ENCODE measurements at regions not wholly inside any gene's neighbourhood (a gene's known extent, or its start where the extent isn't known, plus 50 kb on each side); places are given as distances from the start of the nearest gene placed in this dataset.

DNA sequence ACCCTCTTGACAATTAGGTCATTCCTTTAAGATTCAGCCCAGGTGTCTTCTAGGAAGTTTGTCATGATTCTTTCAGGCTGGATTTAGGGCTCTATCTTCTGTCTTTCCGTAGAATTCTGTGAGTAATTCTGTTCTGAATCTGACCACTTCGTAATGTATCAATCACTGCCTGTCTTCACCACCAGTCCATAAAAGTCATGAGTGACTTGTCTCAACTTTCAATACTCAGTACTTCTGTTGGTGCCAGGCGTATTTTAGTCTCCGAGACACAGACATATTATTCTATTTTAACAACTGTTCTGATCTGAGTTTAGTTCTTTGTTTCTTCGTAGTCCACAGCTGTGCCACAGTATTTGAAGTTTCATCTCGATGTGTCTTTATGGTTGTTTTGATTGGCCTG, 310.7 kb downstream of the PPARGC1A start:
- H3K4me3 ChIP-seq, result no peak overlapping the region
- no peak for TF ChIP-seq POLR2A (IDR thresholded peaks at IDR 0.05)
- TF ChIP-seq, protein P1, sequence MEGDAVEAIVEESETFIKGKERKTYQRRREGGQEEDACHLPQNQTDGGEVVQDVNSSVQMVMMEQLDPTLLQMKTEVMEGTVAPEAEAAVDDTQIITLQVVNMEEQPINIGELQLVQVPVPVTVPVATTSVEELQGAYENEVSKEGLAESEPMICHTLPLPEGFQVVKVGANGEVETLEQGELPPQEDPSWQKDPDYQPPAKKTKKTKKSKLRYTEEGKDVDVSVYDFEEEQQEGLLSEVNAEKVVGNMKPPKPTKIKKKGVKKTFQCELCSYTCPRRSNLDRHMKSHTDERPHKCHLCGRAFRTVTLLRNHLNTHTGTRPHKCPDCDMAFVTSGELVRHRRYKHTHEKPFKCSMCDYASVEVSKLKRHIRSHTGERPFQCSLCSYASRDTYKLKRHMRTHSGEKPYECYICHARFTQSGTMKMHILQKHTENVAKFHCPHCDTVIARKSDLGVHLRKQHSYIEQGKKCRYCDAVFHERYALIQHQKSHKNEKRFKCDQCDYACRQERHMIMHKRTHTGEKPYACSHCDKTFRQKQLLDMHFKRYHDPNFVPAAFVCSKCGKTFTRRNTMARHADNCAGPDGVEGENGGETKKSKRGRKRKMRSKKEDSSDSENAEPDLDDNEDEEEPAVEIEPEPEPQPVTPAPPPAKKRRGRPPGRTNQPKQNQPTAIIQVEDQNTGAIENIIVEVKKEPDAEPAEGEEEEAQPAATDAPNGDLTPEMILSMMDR (IDR thresholded peaks at IDR 0.05), result no peak
- no peak overlapping the region for H3K27ac ChIP-seq
- no peaks in the 10 kb centered on the region for H3K4me1 ChIP-seq
- no peaks in the 10 kb centered on the region for H3K9me3 ChIP-seq
- no peak for DNase-seq
- no peaks in the 10 kb centered on the region for H3K27me3 ChIP-seq
- H3K36me3 ChIP-seq, result no peaks in the 10 kb centered on the region

GRCh38 chr4:23577398-23577797, 312.4 kb downstream of the PPARGC1A start:
- H3K27ac ChIP-seq, result no peak overlapping the region
- H3K4me1 ChIP-seq, result no peaks in the 10 kb centered on the region
- TF ChIP-seq, protein P1 (IDR thresholded peaks at IDR 0.05), result no peak
- TF ChIP-seq POLR2A (IDR thresholded peaks at IDR 0.05), result no peak
- H3K9me3 ChIP-seq, result no peaks in the 10 kb centered on the region
- no peak overlapping the region for H3K4me3 ChIP-seq
- DNase-seq, result no peak
- no peaks in the 10 kb centered on the region for H3K36me3 ChIP-seq
- H3K27me3 ChIP-seq, result no peaks in the 10 kb centered on the region

DNA sequence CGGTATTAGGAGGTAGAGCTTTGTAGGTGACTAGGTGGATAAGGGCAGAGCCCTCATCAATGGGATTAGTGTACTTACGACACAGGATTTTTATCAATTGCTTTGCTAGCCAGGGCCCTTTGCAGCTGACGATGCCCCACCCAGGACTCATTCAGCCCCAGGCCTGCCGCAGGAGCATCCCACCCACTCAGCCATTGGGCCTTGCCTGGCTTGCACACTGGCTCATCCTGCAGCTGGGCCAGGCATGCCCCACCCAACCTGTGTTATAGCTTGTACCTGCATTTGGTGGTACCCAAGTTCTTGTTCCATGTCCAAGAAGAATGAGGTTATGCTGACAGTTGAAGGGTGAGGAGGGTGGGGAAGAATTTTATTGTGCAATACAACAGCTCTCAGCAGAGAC, 317.5 kb downstream of the PPARGC1A start:
- no peak for TF ChIP-seq POLR2A (IDR thresholded peaks at IDR 0.05)
- TF ChIP-seq, protein P1 (IDR thresholded peaks at IDR 0.05), result no peak
- Histone ChIP-seq H3K4me3 (no peak overlapping the region), H3K4me1 (no peaks in the 10 kb centered on the region), H3K36me3 (no peaks in the 10 kb centered on the region), H3K27me3 (no peaks in the 10 kb centered on the region), H3K9me3 (no peaks in the 10 kb centered on the region), H3K27ac (no peak overlapping the region)
- DNase-seq, result no peak

- no peaks in the 10 kb centered on the region for H3K36me3 ChIP-seq
- no peaks in the 10 kb centered on the region for H3K9me3 ChIP-seq
- TF ChIP-seq, protein P1 (IDR thresholded peaks at IDR 0.05), result no peak
- TF ChIP-seq POLR2A (IDR thresholded peaks at IDR 0.05), result no peak
These were observed 322.5 kb downstream of the PPARGC1A start for GRCh38 chr4:23567338-23567737.

DNA sequence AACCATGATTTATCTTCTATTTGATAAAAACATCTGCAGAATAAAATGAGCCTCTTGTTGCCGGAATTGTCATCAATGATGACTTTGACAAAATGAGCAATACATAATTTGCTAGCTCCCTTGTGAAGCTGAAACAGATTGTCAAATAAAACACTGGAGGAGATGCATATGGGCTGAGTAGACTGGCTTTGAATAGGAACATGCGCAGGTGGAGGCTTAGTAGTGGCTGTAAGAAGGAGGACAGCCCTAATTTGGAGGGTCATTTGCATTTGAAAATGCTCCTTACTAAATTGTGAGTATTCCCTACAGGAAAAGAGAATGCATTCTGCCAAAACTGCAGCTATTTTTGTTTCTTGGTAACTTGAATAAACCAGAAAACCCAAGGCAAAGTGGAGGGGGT, 329.1 kb downstream of the PPARGC1A start:
- DNase-seq, result no peak
- Histone ChIP-seq H3K27ac (no peak overlapping the region), H3K27me3 (no peaks in the 10 kb centered on the region), H3K4me1 (no peaks in the 10 kb centered on the region), H3K9me3 (no peaks in the 10 kb centered on the region), H3K36me3 (no peaks in the 10 kb centered on the region), H3K4me3 (no peak overlapping the region)
- no peak for TF ChIP-seq POLR2A (IDR thresholded peaks at IDR 0.05)
- TF ChIP-seq, protein P1 (IDR thresholded peaks at IDR 0.05), result no peak

More at GRCh38 chr4:23567338-23567737, 322.5 kb downstream of the PPARGC1A start:
- no peak for DNase-seq
- H3K27ac ChIP-seq, result no peak overlapping the region
- no peaks in the 10 kb centered on the region for H3K27me3 ChIP-seq
- H3K4me3 ChIP-seq, result no peak overlapping the region
- no peaks in the 10 kb centered on the region for H3K4me1 ChIP-seq

GRCh38 chr4:23558101-23558500, 331.7 kb downstream of the PPARGC1A start:
- H3K36me3 ChIP-seq, result no peaks in the 10 kb centered on the region
- H3K4me1 ChIP-seq, result no peaks in the 10 kb centered on the region
- TF ChIP-seq, protein P1 (IDR thresholded peaks at IDR 0.05), result no peak
- no peak for DNase-seq
- H3K4me3 ChIP-seq, result no peak overlapping the region
- H3K27ac ChIP-seq, result no peak overlapping the region
- H3K9me3 ChIP-seq, result peaks cover 0 to 2% (median 0%) of the 10 kb centered on the region in 4 donors
- no peaks in the 10 kb centered on the region for H3K27me3 ChIP-seq
